PC-9 (cell line): ENCODE measurements at regions not wholly inside any gene's neighbourhood (a gene's known extent, or its start where the extent isn't known, plus 50 kb on each side); places are given as distances from the start of the nearest gene placed in this dataset.

Experiments
- BruUV-seq: library from RNA; stranded (reverse); fragments of 400-500 nt; replicated peaks from 2 replicates; lab custom pipeline; 2021; lab: Mats Ljungman, UMichigan
- CTCF ChIA-PET: fragments of 300-600 bp; sonication (Branson Sonifier 250); formaldehyde crosslinking; loops from one replicate; lab custom pipeline; 2022; ENCODE audit warnings: antibody characterized with exemption; lab: Charles Lee
- POLR2A ChIA-PET: fragments of 300-600 bp; sonication (Branson Sonifier 250); formaldehyde crosslinking; loops from one replicate; lab custom pipeline; 2022; ENCODE audit warnings: antibody characterized with exemption; ENCODE audit not compliant: unreplicated experiment; lab: Charles Lee
- DNase-seq, 2 experiments: peaks; one replicate each; pipeline versions ENCODE4 v3.0.0 to v3.0.0-alpha.2; 2015 to 2022; ENCODE audit warnings: mixed read lengths in 1 of 2
- H2AFZ ChIP-seq: fragments of 200-600 bp; sonication (generic); 2 replicates; pipeline ENCODE4 v1.8.1; 2017; ENCODE audit warnings: antibody characterized with exemption
- H3F3A ChIP-seq: fragments of 200-600 bp; sonication (generic); 2 replicates; pipeline ENCODE4 v1.8.1; 2017; ENCODE audit warnings: antibody characterized with exemption, mild to moderate bottlenecking, low read depth; ENCODE audit not compliant: insufficient read depth
- H3K27ac ChIP-seq: fragments of 200-600 bp; sonication (generic); 2 replicates; pipeline ENCODE4 v1.6.1; 2016; ENCODE audit warnings: mixed run types
- H3K27me3 ChIP-seq: fragments of 200-600 bp; sonication (generic); 2 replicates; pipeline ENCODE4 v1.6.1; 2016; ENCODE audit warnings: low read depth, mixed run types; ENCODE audit not compliant: insufficient read depth
- H3K36me3 ChIP-seq: fragments of 200-600 bp; sonication (generic); 2 replicates; pipeline ENCODE4 v1.6.1; 2016; ENCODE audit warnings: low read depth, mixed run types
- H3K4me1 ChIP-seq: fragments of 200-600 bp; sonication (generic); replicated peaks from 2 replicates; pipeline ENCODE4 v1.6.1; 2016; ENCODE audit warnings: mixed run types; ENCODE audit not compliant: insufficient read depth
- H3K4me2 ChIP-seq: fragments of 200-600 bp; sonication (generic); 2 replicates; pipeline ENCODE4 v1.6.1; 2017; ENCODE audit warnings: mixed run types
- H3K4me3 ChIP-seq: fragments of 200-600 bp; sonication (generic); 2 replicates; pipeline ENCODE4 v1.6.1; 2016; ENCODE audit warnings: mixed run types
- H3K79me2 ChIP-seq: fragments of 200-600 bp; sonication (generic); 2 replicates; pipeline ENCODE4 v1.6.1; 2017; ENCODE audit warnings: low read depth, mixed run types
- H3K9me2 ChIP-seq: fragments of 200-600 bp; sonication (generic); 2 replicates; pipeline ENCODE4 v1.8.1; 2017; ENCODE audit warnings: mild to moderate bottlenecking; ENCODE audit not compliant: insufficient read depth
- H3K9me3 ChIP-seq: fragments of 200-600 bp; sonication (generic); 2 replicates; pipeline ENCODE4 v1.8.1; 2016; ENCODE audit warnings: low read depth; ENCODE audit not compliant: insufficient read depth
- H4K20me1 ChIP-seq: fragments of 200-600 bp; sonication (generic); 2 replicates; pipeline ENCODE4 v1.8.1; 2017; ENCODE audit not compliant: insufficient read depth
- EZH2 ChIP-seq: fragments of 200-600 bp; sonication (generic); IDR thresholded peaks from 2 replicates; pipeline ENCODE4 v1.8.0; 2017; ENCODE audit warnings: antibody characterized with exemption, low read depth
- intact Hi-C: fragments of 100-400 bp; cut with micrococcal nuclease; formaldehyde crosslinking; loops from one replicate; pipeline ENCODE4 v1.10.0; 2022; ENCODE audit not compliant: unreplicated experiment
- TF ChIP-seq, protein P1 (sequence below): fragments of 200-600 bp; sonication (generic); conservative IDR thresholded peaks from 2 replicates; pipeline ENCODE4 v1.6.1; 2017; ENCODE audit warnings: mixed run types, antibody characterized with exemption, mild to moderate bottlenecking, moderate library complexity

- CTCF ChIA-PET = no interaction called here
- intact Hi-C loops = no loop called here
- no peaks in the 10 kb centered on the region for H3K4me1 ChIP-seq
- H3K27ac ChIP-seq = no peak overlapping the region
- POLR2A ChIA-PET = no interaction called here
- H3K4me2 ChIP-seq = no peak overlapping the region
- H4K20me1 ChIP-seq = no peaks in the 10 kb centered on the region
- H3K9me2 ChIP-seq = no peaks in the 10 kb centered on the region
- no peaks in the 10 kb centered on the region for H3K79me2 ChIP-seq
- no peak overlapping the region for H3K4me3 ChIP-seq
- no peaks in the 10 kb centered on the region for H3K9me3 ChIP-seq
- no peaks in the 10 kb centered on the region for H3K27me3 ChIP-seq
- no peak for DNase-seq
- TF ChIP-seq EZH2 = no peak
- H3K36me3 ChIP-seq = no peaks in the 10 kb centered on the region
- no peak overlapping the region for H2AFZ ChIP-seq
- no TSS peak for BruUV-seq
- no peaks in the 10 kb centered on the region for H3F3A ChIP-seq
Observed at GRCh38 chr2:46824611-46825010, 91.0 kb downstream of the MCFD2 start.

DNA sequence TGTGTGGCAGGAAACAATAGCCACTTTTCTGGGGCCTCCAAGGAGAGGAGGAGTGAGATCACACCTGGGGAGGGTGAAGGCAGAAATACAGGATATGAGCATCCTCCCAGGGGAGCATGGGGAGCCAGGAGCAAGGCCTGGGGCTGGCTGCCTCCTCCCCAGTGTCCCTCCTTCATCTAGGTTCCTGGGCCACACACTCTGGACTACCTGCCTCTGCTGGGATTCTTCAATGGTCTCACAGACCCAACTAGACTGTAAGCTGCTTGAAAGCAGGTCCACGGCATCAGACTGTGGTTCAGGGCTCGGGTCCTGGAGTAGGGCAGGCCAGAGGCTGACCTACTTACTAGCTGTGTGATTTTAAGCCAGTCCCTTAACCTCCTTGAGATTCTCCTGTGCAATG is 94.0 kb downstream of the MCFD2 start:
- no peak for TF ChIP-seq EZH2
- TF ChIP-seq, protein P1, sequence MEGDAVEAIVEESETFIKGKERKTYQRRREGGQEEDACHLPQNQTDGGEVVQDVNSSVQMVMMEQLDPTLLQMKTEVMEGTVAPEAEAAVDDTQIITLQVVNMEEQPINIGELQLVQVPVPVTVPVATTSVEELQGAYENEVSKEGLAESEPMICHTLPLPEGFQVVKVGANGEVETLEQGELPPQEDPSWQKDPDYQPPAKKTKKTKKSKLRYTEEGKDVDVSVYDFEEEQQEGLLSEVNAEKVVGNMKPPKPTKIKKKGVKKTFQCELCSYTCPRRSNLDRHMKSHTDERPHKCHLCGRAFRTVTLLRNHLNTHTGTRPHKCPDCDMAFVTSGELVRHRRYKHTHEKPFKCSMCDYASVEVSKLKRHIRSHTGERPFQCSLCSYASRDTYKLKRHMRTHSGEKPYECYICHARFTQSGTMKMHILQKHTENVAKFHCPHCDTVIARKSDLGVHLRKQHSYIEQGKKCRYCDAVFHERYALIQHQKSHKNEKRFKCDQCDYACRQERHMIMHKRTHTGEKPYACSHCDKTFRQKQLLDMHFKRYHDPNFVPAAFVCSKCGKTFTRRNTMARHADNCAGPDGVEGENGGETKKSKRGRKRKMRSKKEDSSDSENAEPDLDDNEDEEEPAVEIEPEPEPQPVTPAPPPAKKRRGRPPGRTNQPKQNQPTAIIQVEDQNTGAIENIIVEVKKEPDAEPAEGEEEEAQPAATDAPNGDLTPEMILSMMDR = no peak
- Histone ChIP-seq H3K4me1 (no peaks in the 10 kb centered on the region), H3K27ac (no peak overlapping the region), H3K9me3 (peaks cover 4% of the 10 kb centered on the region; the same call in 1 of the 2 replicates), H3K27me3 (no peaks in the 10 kb centered on the region), H3K79me2 (no peaks in the 10 kb centered on the region), H3F3A (no peaks in the 10 kb centered on the region), H3K36me3 (no peaks in the 10 kb centered on the region), H4K20me1 (no peaks in the 10 kb centered on the region), H3K4me3 (no peak overlapping the region), H2AFZ (no peak overlapping the region), H3K9me2 (no peaks in the 10 kb centered on the region), H3K4me2 (no peak overlapping the region)
- CTCF ChIA-PET = no interaction called here
- POLR2A ChIA-PET = no interaction called here
- intact Hi-C loops = no loop called here
- no TSS peak for BruUV-seq
- DNase-seq = no peak

- Histone ChIP-seq H2AFZ (no peak overlapping the region), H3K9me2 (no peaks in the 10 kb centered on the region), H3F3A (no peaks in the 10 kb centered on the region), H3K27ac (no peak overlapping the region), H3K9me3 (peaks cover 4% of the 10 kb centered on the region; the same call in 1 of the 2 replicates), H3K79me2 (no peaks in the 10 kb centered on the region), H3K4me3 (no peak overlapping the region), H3K27me3 (no peaks in the 10 kb centered on the region), H3K4me2 (no peak overlapping the region), H3K36me3 (no peaks in the 10 kb centered on the region), H3K4me1 (no peaks in the 10 kb centered on the region), H4K20me1 (no peaks in the 10 kb centered on the region)
- BruUV-seq = no TSS peak
- POLR2A ChIA-PET = interaction anchor here (0.6 kb wide), 1 partner anchor 32 kb away, joined by 9 read pairs; no protein-coding TSS in a partner anchor
- DNase-seq = no peak
- TF ChIP-seq, protein P1 = no peak
- no peak for TF ChIP-seq EZH2
- intact Hi-C loops = no loop called here
- CTCF ChIA-PET = no interaction called here
Observed at GRCh38 chr2:46818819-46819218, 96.8 kb downstream of the MCFD2 start.

DNA sequence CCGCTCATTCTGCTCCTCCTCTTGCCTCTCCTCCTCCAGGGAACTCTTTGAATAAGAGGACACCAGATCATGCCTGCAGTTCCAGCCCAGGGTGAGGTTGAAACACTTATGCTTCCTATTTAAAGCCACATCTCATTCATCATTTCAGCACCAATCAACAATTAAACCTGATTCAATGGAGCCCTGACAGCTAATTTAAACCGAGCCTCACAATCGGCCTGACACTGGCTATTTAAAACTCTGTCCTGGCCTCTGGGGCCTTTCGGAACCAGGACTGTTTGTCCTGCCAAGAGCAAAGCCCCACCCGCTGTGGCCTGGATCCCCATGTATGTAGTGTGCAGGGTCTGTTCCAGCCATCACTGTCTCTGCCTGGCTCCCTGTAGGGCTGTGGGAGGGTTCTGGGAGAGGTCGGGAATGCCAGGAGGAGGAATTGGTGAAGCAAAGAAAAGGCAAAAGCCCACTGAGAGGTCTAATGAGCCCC is 97.4 kb downstream of the MCFD2 start:
- Histone ChIP-seq H3K4me1 (no peaks in the 10 kb centered on the region), H3K4me2 (no peak overlapping the region), H4K20me1 (no peaks in the 10 kb centered on the region), H3K36me3 (no peaks in the 10 kb centered on the region), H3K27me3 (no peaks in the 10 kb centered on the region), H3K79me2 (no peaks in the 10 kb centered on the region), H3K9me2 (no peaks in the 10 kb centered on the region), H3F3A (no peaks in the 10 kb centered on the region), H3K9me3 (peaks cover 4% of the 10 kb centered on the region; the same call in 1 of the 2 replicates), H3K4me3 (no peak overlapping the region), H2AFZ (no peak overlapping the region), H3K27ac (no peak overlapping the region)
- POLR2A ChIA-PET = no interaction called here
- intact Hi-C loops = no loop called here
- DNase-seq = no peak
- CTCF ChIA-PET = no interaction called here
- TF ChIP-seq, protein P1 = no peak
- TF ChIP-seq EZH2 = no peak
- no TSS peak for BruUV-seq
